A673 (cell line): ENCODE measurements at regions not wholly inside any gene's neighbourhood (a gene's known extent, or its start where the extent isn't known, plus 50 kb on each side); places are given as distances from the start of the nearest gene placed in this dataset.

ENCODE experiments used
- BruUV-seq: library from RNA; stranded (reverse); fragments of 400-500 nt; replicated peaks from 2 replicates; lab custom pipeline; 2021; lab: Mats Ljungman, UMichigan
- CTCF ChIA-PET: fragments of 300-600 bp; sonication (Branson Sonifier 250); formaldehyde crosslinking; loops from one replicate; lab custom pipeline; 2022; ENCODE audit warnings: antibody characterized with exemption; lab: Charles Lee
- POLR2A ChIA-PET: fragments of 300-600 bp; sonication (Branson Sonifier 250); formaldehyde crosslinking; loops from one replicate; lab custom pipeline; 2022; ENCODE audit warnings: antibody characterized with exemption; ENCODE audit not compliant: low non-redundant PET; lab: Charles Lee
- DNase-seq: peaks from one replicate; pipeline ENCODE4 v3.0.0-alpha.2; 2015; ENCODE audit warnings: low spot score
- H3K27ac ChIP-seq: fragments of 200-600 bp; sonication (generic); 2 replicates; pipeline ENCODE4 v1.5.1; 2016; ENCODE audit warnings: mixed run types, low read depth, mild to moderate bottlenecking, mixed read lengths, antibody characterized with exemption, low read length; ENCODE audit not compliant: poor library complexity, severe bottlenecking
- H3K27me3 ChIP-seq: fragments of 200-600 bp; sonication (generic); replicated peaks from 2 replicates; pipeline ENCODE4 v1.6.1; 2017; ENCODE audit warnings: mixed run types, low read depth, mild to moderate bottlenecking, mixed read lengths, antibody characterized with exemption, low read length; ENCODE audit not compliant: insufficient read depth, poor library complexity
- H3K36me3 ChIP-seq: fragments of 200-600 bp; sonication (generic); 2 replicates; pipeline ENCODE4 v1.6.1; 2016; ENCODE audit warnings: mixed run types, mild to moderate bottlenecking, mixed read lengths, antibody characterized with exemption, low read length; ENCODE audit not compliant: insufficient read depth, poor library complexity, severe bottlenecking
- H3K4me1 ChIP-seq: fragments of 200-600 bp; sonication (generic); 2 replicates; pipeline ENCODE4 v1.6.1; 2017; ENCODE audit warnings: mixed run types, mild to moderate bottlenecking, mixed read lengths, antibody characterized with exemption, low read length; ENCODE audit not compliant: insufficient read depth, poor library complexity, severe bottlenecking
- H3K4me3 ChIP-seq: fragments of 200-600 bp; sonication (generic); 2 replicates; pipeline ENCODE4 v1.5.1; 2016; ENCODE audit warnings: low read depth, mixed run types, mild to moderate bottlenecking, mixed read lengths, low read length; ENCODE audit not compliant: poor library complexity, severe bottlenecking
- H3K9me3 ChIP-seq: fragments of 200-600 bp; sonication (generic); 2 replicates; pipeline ENCODE4 v1.6.1; 2016; ENCODE audit warnings: mixed run types, low read depth, mild to moderate bottlenecking, mixed read lengths, antibody characterized with exemption, low read length; ENCODE audit not compliant: poor library complexity, severe bottlenecking
- CTCF ChIP-seq: fragments of 300-800, 200-600 bp; sonication (generic); conservative IDR thresholded peaks from 2 replicates; pipeline ENCODE4 v1.5.1; 2017; ENCODE audit warnings: low read depth, mild to moderate bottlenecking, antibody characterized with exemption, low read length, moderate library complexity, mixed read lengths
- EZH2 ChIP-seq: fragments of 200-600 bp; sonication (generic); IDR thresholded peaks from 2 replicates; pipeline ENCODE4 v1.6.1; 2017; ENCODE audit warnings: borderline replicate concordance, low read depth, mild to moderate bottlenecking, mixed read lengths, antibody characterized with exemption, low read length; ENCODE audit not compliant: poor library complexity, severe bottlenecking
- intact Hi-C: fragments of 100-400 bp; cut with micrococcal nuclease; formaldehyde crosslinking; loops from one replicate; pipeline ENCODE4 v1.10.0; 2022; ENCODE audit not compliant: unreplicated experiment

GRCh38 chr10:53744176-53744575, 971.6 kb upstream of the MBL2 start:
- Histone ChIP-seq H3K27me3 (no peaks in the 10 kb centered on the region), H3K9me3 (peaks cover 8% of the 10 kb centered on the region), H3K4me1 (no peaks in the 10 kb centered on the region), H3K4me3 (no peak overlapping the region), H3K27ac (no peak overlapping the region), H3K36me3 (no peaks in the 10 kb centered on the region)
- TF ChIP-seq CTCF (no peak), EZH2 (no peak)
- no peak for DNase-seq
- POLR2A ChIA-PET, result no interaction called here
- BruUV-seq, result no TSS peak
- intact Hi-C loops, result no loop called here
- CTCF ChIA-PET, result no interaction called here

- CTCF ChIA-PET, result no interaction called here
- no TSS peak for BruUV-seq
- intact Hi-C loops, result no loop called here
- Histone ChIP-seq H3K36me3 (no peaks in the 10 kb centered on the region), H3K4me1 (no peaks in the 10 kb centered on the region), H3K4me3 (no peak overlapping the region), H3K27ac (no peak overlapping the region), H3K9me3 (peaks cover 36% of the 10 kb centered on the region), H3K27me3 (no peaks in the 10 kb centered on the region)
- POLR2A ChIA-PET, result no interaction called here
- no peak for DNase-seq
- TF ChIP-seq CTCF, result no peak
- no peak for TF ChIP-seq EZH2
Observed at GRCh38 chr10:53737132-53737531, 964.5 kb upstream of the MBL2 start.

GRCh38 chr10:53726921-53727320, 954.3 kb upstream of the MBL2 start:
- Histone ChIP-seq H3K27me3 (no peaks in the 10 kb centered on the region), H3K36me3 (no peaks in the 10 kb centered on the region), H3K4me3 (no peak overlapping the region), H3K4me1 (no peaks in the 10 kb centered on the region), H3K27ac (no peak overlapping the region), H3K9me3 (peaks cover 12% of the 10 kb centered on the region)
- TF ChIP-seq EZH2 (no peak), CTCF (no peak)
- intact Hi-C loops, result no loop called here
- DNase-seq, result no peak
- POLR2A ChIA-PET, result no interaction called here
- CTCF ChIA-PET, result no interaction called here
- BruUV-seq, result no TSS peak
